Fibroblast of lung (primary cell): ENCODE measurements at regions not wholly inside any gene's neighbourhood (a gene's known extent, or its start where the extent isn't known, plus 50 kb on each side); places are given as distances from the start of the nearest gene placed in this dataset.

Experiments used
- EZH2 ChIP-seq: IDR thresholded peaks from 2 replicates; pipeline ENCODE4 v1.5.1; 2012; ENCODE audit warnings: low read length, control low read depth, mild to moderate bottlenecking; ENCODE audit errors: missing control alignments
- TF ChIP-seq, protein P1 (sequence below), 2 donors: IDR thresholded peaks in 1 of 2; conservative IDR thresholded peaks in 1 of 2; 1 replicate in 1 of 2; 2 replicates in 1 of 2; pipeline ENCODE4 v1.5.1; 2011 to 2012; ENCODE audit warnings: low read length in 2 of 2, control low read depth in 1 of 2, inconsistent platforms in 1 of 2, low read depth in 1 of 2, mild to moderate bottlenecking in 1 of 2

DNA sequence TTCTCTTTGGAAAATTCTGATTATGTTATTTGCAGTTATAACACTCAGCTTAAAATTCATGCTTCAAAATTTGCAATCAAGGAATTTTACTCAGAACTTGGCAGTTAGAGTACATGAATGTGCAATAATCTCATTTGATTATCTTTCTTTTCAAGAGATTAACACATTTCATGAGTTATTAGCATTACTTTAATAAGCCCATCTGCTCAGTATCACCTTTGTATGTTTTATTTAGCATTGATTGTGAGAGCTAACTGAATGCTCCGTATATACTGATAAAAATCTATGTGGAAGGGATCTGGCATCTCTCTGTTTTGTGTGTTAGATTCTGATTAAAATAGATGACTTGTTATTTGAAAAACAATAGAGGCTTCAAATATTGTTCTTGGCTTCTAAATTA lies 55.6 kb upstream of the CPNE8 start:
- TF ChIP-seq, protein P1, sequence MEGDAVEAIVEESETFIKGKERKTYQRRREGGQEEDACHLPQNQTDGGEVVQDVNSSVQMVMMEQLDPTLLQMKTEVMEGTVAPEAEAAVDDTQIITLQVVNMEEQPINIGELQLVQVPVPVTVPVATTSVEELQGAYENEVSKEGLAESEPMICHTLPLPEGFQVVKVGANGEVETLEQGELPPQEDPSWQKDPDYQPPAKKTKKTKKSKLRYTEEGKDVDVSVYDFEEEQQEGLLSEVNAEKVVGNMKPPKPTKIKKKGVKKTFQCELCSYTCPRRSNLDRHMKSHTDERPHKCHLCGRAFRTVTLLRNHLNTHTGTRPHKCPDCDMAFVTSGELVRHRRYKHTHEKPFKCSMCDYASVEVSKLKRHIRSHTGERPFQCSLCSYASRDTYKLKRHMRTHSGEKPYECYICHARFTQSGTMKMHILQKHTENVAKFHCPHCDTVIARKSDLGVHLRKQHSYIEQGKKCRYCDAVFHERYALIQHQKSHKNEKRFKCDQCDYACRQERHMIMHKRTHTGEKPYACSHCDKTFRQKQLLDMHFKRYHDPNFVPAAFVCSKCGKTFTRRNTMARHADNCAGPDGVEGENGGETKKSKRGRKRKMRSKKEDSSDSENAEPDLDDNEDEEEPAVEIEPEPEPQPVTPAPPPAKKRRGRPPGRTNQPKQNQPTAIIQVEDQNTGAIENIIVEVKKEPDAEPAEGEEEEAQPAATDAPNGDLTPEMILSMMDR (conservative IDR thresholded peaks at IDR 0.05 in 1 of 2, IDR thresholded peaks at IDR 0.05 in 1 of 2; ENCODE audit: low read depth in 1 of 2, low read length in 2 of 2), result no peak
- no peak for TF ChIP-seq EZH2
